ENCODE measurements at regions not wholly inside any gene's neighbourhood (a gene's known extent, or its start where the extent isn't known, plus 50 kb on each side); places are given as distances from the start of the nearest gene placed in this dataset.

DNA sequence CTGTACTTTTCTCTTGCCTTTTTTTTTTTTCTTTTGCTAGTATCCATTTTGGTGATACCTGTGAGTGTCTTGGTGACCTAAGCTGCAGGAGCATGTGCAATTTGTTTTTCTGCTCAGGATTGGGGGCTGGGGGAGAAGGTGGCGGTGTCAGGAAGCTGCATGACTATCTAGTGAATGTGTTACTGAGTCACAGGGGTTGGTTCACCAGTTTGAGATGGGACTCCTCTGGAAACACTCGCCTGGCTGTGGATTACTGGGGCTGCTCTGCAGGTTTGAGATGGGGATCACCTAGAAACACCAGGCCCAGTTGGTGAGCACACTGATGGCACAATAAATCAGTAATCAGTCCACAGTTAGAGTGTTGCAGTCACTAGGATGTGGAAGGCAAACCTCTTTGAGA lies 447.9 kb downstream of the SPATA31D1 start:
- TF ChIP-seq POLR2A (IDR thresholded peaks at IDR 0.05; ENCODE audit: borderline replicate concordance, extremely low read depth, insufficient read depth, insufficient read length) = no peak
- TF ChIP-seq EZH2 (IDR thresholded peaks at IDR 0.05) = no peak
